Stimulated activated CD8-positive, alpha-beta memory T cell treated with anti-CD3 and anti-CD28 coated beads, Interleukin-2, amount 100 ng/mL, for 48 hours (primary cell): ENCODE measurements at regions not wholly inside any gene's neighbourhood (a gene's known extent, or its start where the extent isn't known, plus 50 kb on each side); places are given as distances from the start of the nearest gene placed in this dataset.
"Not testable (repeated sequence)": the region's sequence is repeated elsewhere in the genome, so short reads cannot be mapped to it uniquely, and the experiment has no call there.

Source experiments
- DNase-seq, 2 donors: peaks; one replicate each; pipeline ENCODE4 v3.0.0-alpha.2; 2020; ENCODE audit warnings: low read depth in 2 of 2

DNA sequence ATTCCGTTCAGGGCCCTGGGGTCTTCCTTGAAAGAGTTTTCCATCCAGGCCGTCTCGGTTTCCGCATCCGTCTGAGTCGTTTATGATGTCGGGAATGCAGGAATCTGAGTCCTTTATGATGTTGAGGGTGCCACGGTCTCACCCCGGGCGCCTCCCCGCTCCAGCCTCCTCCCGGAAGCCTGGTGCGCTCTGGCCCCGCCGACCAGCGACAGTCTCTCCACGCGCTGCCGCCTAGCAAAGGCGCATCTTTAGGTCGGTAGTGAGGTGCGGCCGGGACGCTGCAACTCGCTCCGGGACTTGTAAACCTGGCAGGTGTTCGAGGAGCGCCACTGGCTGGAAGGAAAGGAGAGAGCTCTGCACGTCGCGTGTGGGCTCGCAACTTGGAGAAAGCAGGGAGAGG is 132.6 kb downstream of the FAM72C start:
- DNase-seq: not testable (repeated sequence)

GRCh38 chr1:143838598-143838929 is 133.2 kb downstream of the FAM72C start:
- not testable (repeated sequence) for DNase-seq

GRCh38 chr1:143837924-143838597 is 133.7 kb downstream of the FAM72C start:
- not testable (repeated sequence) for DNase-seq

- not testable (repeated sequence) for DNase-seq
These were observed 138.4 kb downstream of the FAM72C start for GRCh38 chr1:143833376-143833775.

- not testable (repeated sequence) for DNase-seq
These were observed 139.4 kb downstream of the FAM72C start for GRCh38 chr1:143832379-143832716.

DNA sequence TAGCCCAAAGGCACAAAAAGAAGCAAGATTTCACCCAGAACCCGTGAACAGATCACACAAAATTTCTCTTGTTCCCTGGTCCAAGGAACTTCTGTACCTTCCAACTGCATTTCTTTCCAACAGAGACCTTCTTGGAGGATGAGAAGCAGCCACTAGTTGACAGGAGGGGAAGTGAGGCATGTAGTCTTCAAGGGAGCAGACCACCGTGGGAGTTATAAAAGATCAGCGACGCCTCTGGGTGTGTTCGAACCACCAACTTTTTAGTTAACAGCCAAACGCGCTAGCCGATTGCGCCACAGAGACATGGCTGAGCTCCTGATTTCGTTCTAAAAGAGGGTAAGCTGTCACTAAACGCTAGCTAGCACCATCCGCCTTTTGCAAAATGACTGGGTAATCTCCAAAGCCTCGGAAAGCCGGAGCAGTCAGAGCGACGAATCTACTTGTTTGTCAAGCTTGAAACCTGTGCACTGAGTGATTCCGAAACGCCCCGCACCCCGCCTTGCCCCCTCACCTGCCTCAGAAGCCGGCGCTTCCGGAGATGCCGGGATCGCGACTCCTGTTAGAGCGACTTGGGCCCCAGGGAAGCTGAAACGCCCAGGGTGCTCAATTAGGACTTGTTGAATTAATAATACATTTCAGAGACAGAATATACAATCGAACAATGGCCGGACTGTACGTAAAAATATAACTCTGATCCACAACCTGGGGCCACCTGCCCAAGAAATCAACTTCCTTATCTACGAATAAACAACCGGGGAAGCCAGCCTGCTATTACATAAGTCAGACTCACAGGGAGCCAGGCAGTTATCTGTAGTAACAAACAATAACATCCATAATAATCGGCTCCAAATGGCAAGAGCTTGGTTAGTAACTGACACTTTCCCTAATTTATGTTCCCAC is 140.1 kb downstream of the FAM72C start:
- DNase-seq: not testable (repeated sequence)

GRCh38 chr1:143826162-143826561 is 145.6 kb downstream of the FAM72C start:
- not testable (repeated sequence) for DNase-seq

DNA sequence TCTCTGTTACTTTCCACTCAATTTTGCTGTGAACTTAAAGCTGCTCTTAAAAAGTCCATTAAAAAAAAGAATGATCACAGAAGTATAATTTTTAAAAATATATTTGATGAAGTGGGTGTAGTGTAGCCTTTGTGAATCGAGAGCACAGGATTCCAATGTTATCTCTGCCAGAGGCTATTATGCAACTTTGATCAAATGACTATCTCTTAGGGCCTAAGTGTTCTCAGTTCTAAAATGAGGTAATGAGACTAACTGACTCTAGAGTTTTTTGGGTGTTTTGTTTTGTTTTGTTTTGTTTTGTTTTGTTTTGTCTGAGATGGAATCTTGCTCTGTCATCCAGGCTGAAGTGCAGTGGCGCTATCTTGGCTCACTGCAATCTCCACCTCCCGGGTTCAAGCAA is 147.5 kb downstream of the FAM72C start:
- DNase-seq: not testable (repeated sequence)

GRCh38 chr1:143820058-143820457 is 151.7 kb downstream of the FAM72C start:
- not testable (repeated sequence) for DNase-seq

DNA sequence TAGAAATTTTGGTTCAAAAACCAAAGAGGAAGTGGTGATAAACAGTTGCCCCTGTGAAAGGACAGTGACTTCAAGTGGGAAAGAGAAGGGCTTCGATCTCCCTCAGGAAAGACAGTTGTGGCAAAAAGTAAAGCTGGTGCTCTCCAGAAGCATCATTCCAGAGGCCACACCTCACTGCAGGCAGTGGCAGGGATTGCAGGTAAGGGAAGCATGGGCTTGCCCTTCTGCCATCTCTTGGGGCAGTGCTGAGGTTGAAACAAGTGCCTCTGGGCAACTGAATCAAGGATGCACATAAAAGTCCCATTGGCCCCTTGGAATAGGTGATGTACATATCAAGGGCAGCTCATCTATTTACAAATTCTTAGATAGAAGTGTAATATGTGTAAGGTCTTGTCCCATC is 155.4 kb downstream of the FAM72C start:
- DNase-seq: not testable (repeated sequence)

GRCh38 chr1:143805374-143805773 is 166.4 kb downstream of the FAM72C start:
- not testable (repeated sequence) for DNase-seq

DNA sequence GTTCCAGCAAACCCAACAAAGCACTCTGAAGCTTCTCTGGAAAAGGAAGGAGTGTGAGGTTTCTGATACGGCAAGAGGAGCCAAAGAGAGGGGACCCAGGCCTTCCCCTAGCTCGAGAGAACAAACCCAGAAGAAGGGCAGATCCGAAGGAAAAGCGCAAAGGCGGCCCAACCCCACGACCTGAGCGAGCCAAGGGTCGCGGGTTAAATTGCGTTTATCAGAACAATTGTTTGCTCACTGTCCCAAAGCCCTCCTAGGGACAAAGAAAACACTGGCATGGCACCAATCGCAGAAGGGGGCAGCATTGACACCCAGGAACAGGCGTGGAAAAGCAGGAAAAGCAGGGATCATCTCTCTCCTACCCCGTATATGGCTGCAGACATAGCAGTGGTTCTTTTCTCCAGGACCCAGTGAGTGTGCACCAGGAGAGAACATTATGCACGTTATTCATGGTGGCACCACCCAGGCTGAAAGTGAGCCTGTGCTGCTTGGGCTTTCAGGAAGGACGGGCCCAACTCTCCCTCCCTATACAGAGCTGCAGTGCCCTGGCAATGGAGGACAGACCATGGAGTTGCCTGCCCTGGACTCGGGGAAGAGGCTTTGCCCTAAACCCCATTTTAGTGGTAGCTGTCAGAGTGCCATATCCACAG is 167.0 kb downstream of the FAM72C start:
- DNase-seq: not testable (repeated sequence)

DNA sequence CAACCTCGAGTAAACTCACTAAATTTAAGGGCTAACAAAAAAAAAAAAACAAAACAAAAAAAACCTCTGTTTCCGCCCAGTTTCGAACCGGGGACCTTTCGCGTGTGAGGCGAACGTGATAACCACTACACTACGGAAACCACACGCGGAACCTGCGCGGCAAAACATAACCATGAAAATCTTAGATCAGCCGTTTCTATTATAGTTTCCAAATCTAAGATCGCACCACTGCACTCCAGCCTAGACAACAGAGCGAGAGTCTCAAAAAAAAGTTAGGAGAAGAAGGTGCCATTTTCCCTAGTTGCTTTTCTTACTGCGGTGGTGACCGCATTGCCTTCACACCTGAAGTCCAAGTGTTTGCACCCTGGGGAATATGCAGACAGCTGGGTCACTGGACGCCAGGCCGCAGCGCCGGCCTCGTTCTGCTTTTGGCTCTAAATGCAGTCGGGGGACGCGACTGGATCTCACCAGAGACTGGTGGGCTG is 167.8 kb downstream of the FAM72C start:
- peak; percentile 13 to 24 for DNase-seq

DNA sequence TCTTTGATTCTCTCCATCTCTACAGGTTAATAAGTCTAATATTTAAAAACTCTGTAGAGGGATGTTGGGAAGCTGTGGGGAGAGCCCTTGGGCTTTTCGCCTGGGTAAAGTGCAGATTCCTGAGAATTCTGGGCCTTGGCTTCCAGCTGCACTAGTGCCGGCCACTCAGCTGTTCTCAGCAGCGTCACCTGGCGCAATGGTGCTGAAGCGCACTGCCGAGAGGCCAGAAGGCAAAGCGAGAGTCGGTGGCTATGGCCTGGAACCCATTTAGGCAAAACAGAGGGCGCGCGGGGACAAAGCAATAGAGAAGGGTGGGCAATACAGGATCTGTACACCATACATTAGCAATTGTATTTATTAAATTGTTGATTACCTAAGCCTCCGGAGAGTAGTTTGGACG is 168.7 kb downstream of the FAM72C start:
- not testable (repeated sequence) for DNase-seq

DNA sequence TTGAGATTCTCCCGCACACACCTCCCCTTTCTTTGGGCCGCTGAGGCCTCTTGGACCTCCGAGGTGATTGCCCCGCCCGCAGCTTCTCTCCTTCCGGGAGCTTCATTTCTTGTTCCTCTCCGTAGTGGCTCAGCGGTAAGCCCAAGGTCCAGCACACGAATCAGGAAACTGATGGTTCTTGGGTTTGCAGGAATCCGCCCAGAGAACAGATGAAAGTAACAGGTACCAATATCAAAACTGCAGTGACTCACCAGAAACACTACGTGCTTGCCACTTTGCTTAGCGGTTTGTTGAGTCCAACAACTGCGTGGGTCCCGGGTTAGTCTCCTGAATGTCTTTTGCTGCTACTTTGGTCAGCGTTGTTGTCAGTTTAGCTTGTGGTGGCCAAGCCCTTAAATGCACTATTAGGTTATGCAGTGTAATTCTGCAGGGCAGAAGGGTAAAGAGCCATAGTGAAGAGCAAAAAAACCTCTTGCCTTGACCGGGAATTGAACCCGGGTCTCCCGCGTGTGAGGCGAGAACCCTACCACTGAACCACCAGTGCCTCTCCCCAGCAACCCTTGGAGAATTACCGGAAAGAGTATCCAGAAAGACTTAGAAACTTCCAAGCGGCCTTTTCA is 172.1 kb downstream of the FAM72C start:
- DNase-seq: not testable (repeated sequence)

- not testable (repeated sequence) for DNase-seq
These were observed 175.4 kb downstream of the FAM72C start for GRCh38 chr1:143796369-143796768.

DNA sequence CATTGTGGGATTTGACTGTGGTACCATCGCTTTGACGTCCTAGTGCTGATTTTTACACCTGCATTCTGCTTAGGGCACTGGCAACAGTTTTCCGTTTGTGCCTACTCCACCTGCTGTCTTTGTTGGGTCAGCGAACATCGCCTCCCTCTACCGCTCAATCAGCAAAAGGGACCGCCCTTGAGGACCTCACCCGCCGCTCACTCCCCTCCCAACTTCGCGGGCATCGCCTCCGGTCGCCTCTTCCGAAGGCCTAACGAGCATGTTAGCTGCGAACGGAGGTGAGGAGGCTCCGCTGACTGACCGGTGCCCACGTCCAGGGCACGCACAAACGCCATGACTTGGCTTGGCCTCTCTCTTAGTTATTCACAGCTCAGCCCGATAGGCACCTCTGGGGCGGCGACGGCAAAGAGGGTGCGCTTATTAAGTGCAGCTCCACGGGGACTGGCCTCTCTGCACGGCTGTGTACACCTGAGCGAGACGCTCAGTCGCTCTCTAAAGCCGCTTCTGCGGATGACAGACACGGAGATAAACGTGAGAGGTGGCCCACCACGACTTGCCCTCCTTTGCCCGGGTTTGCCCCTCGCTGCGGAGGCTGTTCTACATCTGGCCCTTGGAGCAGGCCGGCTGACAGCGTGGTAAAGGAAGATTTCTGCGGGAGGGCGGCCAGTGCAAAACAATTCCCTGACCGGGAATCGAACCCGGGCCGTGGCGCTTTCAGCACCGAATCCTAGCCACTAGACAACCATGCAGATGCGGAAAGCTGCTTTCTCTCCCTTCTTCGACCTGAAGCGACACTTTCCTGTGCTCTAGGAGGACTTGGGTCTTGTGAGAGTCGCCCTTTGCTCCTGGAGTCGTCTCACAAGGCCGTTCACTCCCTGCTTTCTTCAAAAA is 179.5 kb downstream of the FAM72C start:
- not testable (repeated sequence) for DNase-seq

- not testable (repeated sequence) for DNase-seq
These were observed 185.4 kb downstream of the FAM72C start for GRCh38 chr1:143786381-143786780.

- not testable (repeated sequence) for DNase-seq
These were observed 185.9 kb downstream of the FAM72C start for GRCh38 chr1:143785883-143786282.

DNA sequence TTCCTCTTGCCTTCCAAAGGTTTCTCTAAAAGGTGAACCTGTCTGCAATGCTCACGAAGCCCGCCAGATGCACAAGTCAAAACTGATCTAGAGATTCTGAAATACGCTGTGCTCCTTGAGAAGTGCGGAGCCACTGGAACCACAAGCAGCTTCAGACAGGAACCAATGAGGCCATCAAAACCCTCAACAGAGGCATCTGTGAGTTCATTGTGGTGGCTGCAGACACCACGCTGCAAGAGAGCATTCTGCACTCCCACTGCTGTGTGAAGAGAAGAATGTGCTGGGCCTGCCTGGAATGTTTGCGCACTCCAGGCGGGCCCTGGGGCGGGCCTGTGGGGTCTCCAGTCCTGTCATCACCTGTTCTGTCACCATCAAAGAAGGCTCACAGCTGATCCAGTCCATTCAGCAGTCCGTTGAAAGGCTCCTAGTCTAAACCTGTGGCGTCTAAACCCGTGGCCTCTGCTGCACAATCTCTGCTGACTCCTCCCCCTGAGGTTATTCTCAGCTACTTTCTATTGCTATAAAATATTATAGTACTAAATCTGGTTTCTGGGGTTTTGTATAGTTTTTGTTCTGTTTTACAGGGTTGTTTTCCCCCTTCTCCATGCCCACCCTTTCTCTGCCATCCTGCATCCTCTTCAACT is 187.4 kb downstream of the FAM72C start:
- not testable (repeated sequence) for DNase-seq
